HK-2 (cell line): ENCODE measurements at regions not wholly inside any gene's neighbourhood (a gene's known extent, or its start where the extent isn't known, plus 50 kb on each side); places are given as distances from the start of the nearest gene placed in this dataset.

Experiments
- DNase-seq: peaks from one replicate; pipeline ENCODE4 v3.0.0-alpha.2; 2018; ENCODE audit not compliant: unreplicated experiment

GRCh38 chr14:65250162-65250495 lies 147.8 kb upstream of the MAX start:
- DNase-seq: no peak

GRCh38 chr14:65251213-65251612 lies 148.9 kb upstream of the MAX start:
- DNase-seq: no peak

GRCh38 chr14:65252482-65253255 lies 150.4 kb upstream of the MAX start:
- DNase-seq: no peak

- peak; percentile 31 for DNase-seq
Observed at GRCh38 chr14:65255029-65255545, 152.8 kb upstream of the MAX start.

GRCh38 chr14:65255583-65256461 lies 153.5 kb upstream of the MAX start:
- no peak for DNase-seq

GRCh38 chr14:65256714-65257113 lies 154.4 kb upstream of the MAX start:
- no peak for DNase-seq

- DNase-seq: no peak
Observed at GRCh38 chr14:65257425-65257824, 155.1 kb upstream of the FUT8 start.

- no peak for DNase-seq
Observed at GRCh38 chr14:65258391-65258790, 154.1 kb upstream of the FUT8 start.

- no peak for DNase-seq
Observed at GRCh38 chr14:65259000-65259399, 153.5 kb upstream of the FUT8 start.

- no peak for DNase-seq
Observed at GRCh38 chr14:65260786-65261185, 151.7 kb upstream of the FUT8 start.

- DNase-seq: no peak
Observed at GRCh38 chr14:65261425-65261920, 151.1 kb upstream of the FUT8 start.

GRCh38 chr14:65261946-65262345 lies 150.6 kb upstream of the FUT8 start:
- no peak for DNase-seq

- no peak for DNase-seq
Observed at GRCh38 chr14:65263177-65263788, 149.2 kb upstream of the FUT8 start.

- no peak for DNase-seq
Observed at GRCh38 chr14:65267856-65268255, 144.7 kb upstream of the FUT8 start.

GRCh38 chr14:65268594-65268993 lies 143.9 kb upstream of the FUT8 start:
- DNase-seq: no peak

GRCh38 chr14:65269732-65270131 lies 142.8 kb upstream of the FUT8 start:
- no peak for DNase-seq

- no peak for DNase-seq
Observed at GRCh38 chr14:65277027-65277426, 135.5 kb upstream of the FUT8 start.

- DNase-seq: no peak
Observed at GRCh38 chr14:65277580-65278270, 134.8 kb upstream of the FUT8 start.

GRCh38 chr14:65278589-65278988 lies 133.9 kb upstream of the FUT8 start:
- no peak for DNase-seq

- no peak for DNase-seq
Observed at GRCh38 chr14:65279510-65279909, 133.0 kb upstream of the FUT8 start.

- no peak for DNase-seq
Observed at GRCh38 chr14:65279958-65280357, 132.6 kb upstream of the FUT8 start.

GRCh38 chr14:65280653-65281052 lies 131.9 kb upstream of the FUT8 start:
- no peak for DNase-seq
